LNCaP clone FGC (cell line): ENCODE measurements at regions not wholly inside any gene's neighbourhood (a gene's known extent, or its start where the extent isn't known, plus 50 kb on each side); places are given as distances from the start of the nearest gene placed in this dataset.

ENCODE experiments used
- DNase-seq: peaks from one replicate; pipeline ENCODE4 v3.0.0-alpha.2; 2011; ENCODE audit warnings: low read depth
- H3K4me3 ChIP-seq: 2 replicates; pipeline ENCODE4 v1.5.1; 2011; ENCODE audit warnings: mild to moderate bottlenecking, low read depth, low read length, control low read depth
- TF ChIP-seq, protein P1 (sequence below): IDR thresholded peaks from 2 replicates; pipeline ENCODE4 v1.5.1; 2012; ENCODE audit warnings: mild to moderate bottlenecking; ENCODE audit not compliant: control insufficient read depth, insufficient read depth; ENCODE audit errors: extremely low read depth

DNA sequence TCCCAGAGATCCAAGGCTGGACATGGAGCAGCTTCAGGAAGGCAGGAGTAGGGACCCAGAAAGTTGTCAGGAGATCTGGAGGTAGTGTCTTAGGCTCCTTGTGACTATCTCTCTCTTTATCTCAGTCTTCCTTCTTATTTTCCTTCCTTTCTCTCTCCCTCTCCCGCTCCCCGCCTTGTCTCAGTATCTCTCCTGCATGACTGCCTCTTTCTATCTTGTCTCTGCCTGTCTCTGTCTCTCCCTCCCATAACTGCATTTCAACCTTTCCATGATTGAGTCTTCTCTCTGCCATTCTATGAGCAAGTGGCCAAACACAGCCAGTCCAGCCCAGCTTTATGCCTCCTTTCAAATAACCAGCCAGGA, 61.0 kb upstream of the NEK6 start:
- DNase-seq = no peak
- H3K4me3 ChIP-seq = no peak overlapping the region
- TF ChIP-seq, protein P1, sequence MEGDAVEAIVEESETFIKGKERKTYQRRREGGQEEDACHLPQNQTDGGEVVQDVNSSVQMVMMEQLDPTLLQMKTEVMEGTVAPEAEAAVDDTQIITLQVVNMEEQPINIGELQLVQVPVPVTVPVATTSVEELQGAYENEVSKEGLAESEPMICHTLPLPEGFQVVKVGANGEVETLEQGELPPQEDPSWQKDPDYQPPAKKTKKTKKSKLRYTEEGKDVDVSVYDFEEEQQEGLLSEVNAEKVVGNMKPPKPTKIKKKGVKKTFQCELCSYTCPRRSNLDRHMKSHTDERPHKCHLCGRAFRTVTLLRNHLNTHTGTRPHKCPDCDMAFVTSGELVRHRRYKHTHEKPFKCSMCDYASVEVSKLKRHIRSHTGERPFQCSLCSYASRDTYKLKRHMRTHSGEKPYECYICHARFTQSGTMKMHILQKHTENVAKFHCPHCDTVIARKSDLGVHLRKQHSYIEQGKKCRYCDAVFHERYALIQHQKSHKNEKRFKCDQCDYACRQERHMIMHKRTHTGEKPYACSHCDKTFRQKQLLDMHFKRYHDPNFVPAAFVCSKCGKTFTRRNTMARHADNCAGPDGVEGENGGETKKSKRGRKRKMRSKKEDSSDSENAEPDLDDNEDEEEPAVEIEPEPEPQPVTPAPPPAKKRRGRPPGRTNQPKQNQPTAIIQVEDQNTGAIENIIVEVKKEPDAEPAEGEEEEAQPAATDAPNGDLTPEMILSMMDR = no peak

DNA sequence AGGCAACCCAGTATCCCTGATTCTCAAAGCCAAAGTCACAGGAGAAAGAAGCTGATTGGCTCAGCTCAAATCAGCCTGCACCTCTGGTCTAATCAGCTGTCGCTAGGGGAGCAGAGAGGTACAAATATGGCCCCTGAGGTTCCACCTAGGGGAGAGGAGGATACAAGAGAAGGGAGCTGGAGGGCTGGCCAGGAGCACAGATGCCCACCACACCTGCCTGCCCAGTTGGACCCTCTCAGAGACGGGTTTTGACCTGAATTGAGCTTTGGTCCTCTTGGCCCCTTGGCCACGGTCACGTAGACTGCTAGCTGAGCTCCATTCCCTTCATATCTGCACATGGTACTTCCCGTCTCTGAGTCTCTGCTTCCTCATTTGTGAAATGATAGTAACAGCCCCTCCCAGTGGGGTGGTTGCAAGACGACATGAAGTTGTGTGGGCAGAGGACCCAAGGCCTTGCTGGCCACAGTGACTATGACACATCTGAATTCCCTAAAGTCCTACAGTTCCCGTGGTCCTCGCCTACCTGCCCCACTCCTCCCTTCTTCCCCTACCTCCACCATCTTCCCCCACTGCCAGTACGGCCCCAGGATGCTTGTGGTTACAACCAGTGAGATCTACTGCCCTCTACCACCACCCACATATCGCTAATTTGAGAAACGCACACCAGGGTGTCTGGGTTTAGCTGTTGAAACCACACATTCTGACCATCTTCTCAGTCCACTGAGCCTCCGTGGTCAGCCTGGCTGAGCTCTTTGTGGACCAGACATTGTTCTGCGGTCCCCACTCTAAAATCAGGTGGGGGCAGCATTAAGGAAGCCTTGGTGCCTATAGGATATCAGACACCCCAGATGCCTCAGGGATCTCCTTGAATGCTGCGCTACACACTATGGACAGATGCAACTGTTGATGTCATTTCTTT, 60.3 kb upstream of the NEK6 start:
- TF ChIP-seq, protein P1 = no peak
- DNase-seq = no peak
- no peak overlapping the region for H3K4me3 ChIP-seq

DNA sequence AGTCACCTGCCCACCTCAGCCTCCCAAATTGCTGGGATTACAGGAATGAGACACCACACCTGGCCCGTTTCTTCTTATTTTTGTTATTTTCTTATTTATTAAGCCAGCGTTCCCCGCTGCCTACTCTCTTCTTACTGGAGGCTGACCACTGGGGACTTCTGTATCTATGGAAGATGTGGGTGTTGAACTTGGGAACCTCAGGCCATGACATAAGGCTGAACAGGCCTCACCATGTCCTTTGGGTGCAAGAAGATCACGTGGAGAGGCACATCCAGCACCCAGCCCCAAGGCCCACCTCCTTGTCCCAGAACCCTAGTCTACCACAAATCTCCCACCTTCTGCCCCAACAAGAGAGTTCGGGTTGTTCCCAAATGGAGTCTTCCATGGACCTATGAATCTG, 59.4 kb upstream of the NEK6 start:
- TF ChIP-seq, protein P1 = no peak
- no peak overlapping the region for H3K4me3 ChIP-seq
- no peak for DNase-seq

GRCh38 chr9:124198948-124199347, 58.8 kb upstream of the NEK6 start:
- no peak for DNase-seq
- TF ChIP-seq, protein P1 = no peak
- H3K4me3 ChIP-seq = no peak overlapping the region

GRCh38 chr9:124199474-124199873, 58.3 kb upstream of the NEK6 start:
- DNase-seq = no peak
- no peak overlapping the region for H3K4me3 ChIP-seq
- TF ChIP-seq, protein P1 = no peak

GRCh38 chr9:124202447-124202971, 55.2 kb upstream of the NEK6 start:
- no peak for DNase-seq
- TF ChIP-seq, protein P1 = no peak
- no peak overlapping the region for H3K4me3 ChIP-seq
